ENCODE measurements at regions not wholly inside any gene's neighbourhood (a gene's known extent, or its start where the extent isn't known, plus 50 kb on each side); places are given as distances from the start of the nearest gene placed in this dataset.

DNA sequence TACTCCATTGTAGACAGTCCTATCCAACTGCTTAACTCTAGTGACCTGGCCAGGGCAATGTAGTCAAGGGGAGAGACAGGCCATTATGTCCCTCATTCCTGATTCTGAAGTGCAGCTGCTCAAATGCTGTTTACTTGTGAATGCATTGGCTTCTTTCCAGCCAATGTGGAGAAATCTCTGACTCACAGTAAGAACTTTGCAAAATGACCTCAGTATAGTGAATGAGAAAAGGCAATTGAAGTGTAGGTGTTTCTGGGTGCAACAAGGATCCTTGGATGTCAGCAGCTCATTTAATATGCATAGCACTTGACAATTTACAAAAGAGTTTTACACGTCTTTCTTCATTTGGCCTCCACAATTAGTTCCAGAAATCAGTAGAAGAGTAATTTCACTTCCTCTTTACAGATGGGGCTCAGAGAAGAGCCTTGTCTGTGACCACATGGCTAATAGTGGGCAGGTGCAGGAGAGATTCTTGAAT lies 367.2 kb downstream of the OSTF1 start:
- no peak for TF ChIP-seq RAD21 (IDR thresholded peaks at IDR 0.05; ENCODE audit: low read depth)
- TF ChIP-seq, protein P1, sequence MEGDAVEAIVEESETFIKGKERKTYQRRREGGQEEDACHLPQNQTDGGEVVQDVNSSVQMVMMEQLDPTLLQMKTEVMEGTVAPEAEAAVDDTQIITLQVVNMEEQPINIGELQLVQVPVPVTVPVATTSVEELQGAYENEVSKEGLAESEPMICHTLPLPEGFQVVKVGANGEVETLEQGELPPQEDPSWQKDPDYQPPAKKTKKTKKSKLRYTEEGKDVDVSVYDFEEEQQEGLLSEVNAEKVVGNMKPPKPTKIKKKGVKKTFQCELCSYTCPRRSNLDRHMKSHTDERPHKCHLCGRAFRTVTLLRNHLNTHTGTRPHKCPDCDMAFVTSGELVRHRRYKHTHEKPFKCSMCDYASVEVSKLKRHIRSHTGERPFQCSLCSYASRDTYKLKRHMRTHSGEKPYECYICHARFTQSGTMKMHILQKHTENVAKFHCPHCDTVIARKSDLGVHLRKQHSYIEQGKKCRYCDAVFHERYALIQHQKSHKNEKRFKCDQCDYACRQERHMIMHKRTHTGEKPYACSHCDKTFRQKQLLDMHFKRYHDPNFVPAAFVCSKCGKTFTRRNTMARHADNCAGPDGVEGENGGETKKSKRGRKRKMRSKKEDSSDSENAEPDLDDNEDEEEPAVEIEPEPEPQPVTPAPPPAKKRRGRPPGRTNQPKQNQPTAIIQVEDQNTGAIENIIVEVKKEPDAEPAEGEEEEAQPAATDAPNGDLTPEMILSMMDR (IDR thresholded peaks at IDR 0.05 in 2 of 3, conservative IDR thresholded peaks at IDR 0.05 in 1 of 3; ENCODE audit: borderline replicate concordance in 1 of 3, insufficient read depth in 1 of 3, low read depth in 2 of 3, low read length in 2 of 3) = no peak
